Mucosa of rectum (tissue), 2 donors: ENCODE measurements at regions not wholly inside any gene's neighbourhood (a gene's known extent, or its start where the extent isn't known, plus 50 kb on each side); places are given as distances from the start of the nearest gene placed in this dataset.

Experiments
- H3K27ac ChIP-seq, 2 donors: one replicate each; pipeline ENCODE4 v1.7.0; 2013; ENCODE audit warnings: inconsistent platforms in 2 of 2, low read depth in 2 of 2, low read length in 2 of 2
- H3K27me3 ChIP-seq, 2 donors: one replicate each; pipeline ENCODE4 v1.7.0; 2013; ENCODE audit warnings: low read length in 2 of 2; ENCODE audit not compliant: control insufficient read depth in 2 of 2, insufficient read depth in 2 of 2
- H3K36me3 ChIP-seq, 2 donors: one replicate each; pipeline ENCODE4 v1.7.0; 2013; ENCODE audit warnings: low read length in 2 of 2; ENCODE audit not compliant: control insufficient read depth in 2 of 2, insufficient read depth in 2 of 2
- H3K4me1 ChIP-seq, 2 donors: one replicate each; pipeline ENCODE4 v1.7.0; 2013; ENCODE audit warnings: low read length in 2 of 2, mild to moderate bottlenecking in 1 of 2; ENCODE audit not compliant: control insufficient read depth in 2 of 2, insufficient read depth in 2 of 2
- H3K4me3 ChIP-seq, 2 donors: one replicate each; pipeline ENCODE4 v1.7.0; 2013; ENCODE audit warnings: low read length in 2 of 2
- H3K9ac ChIP-seq, 2 donors: one replicate each; pipeline ENCODE4 v1.7.0; 2013; ENCODE audit warnings: low read length in 2 of 2, low read depth in 1 of 2, mild to moderate bottlenecking in 1 of 2
- H3K9me3 ChIP-seq, 2 donors: one replicate each; pipeline ENCODE4 v1.7.0; 2013; ENCODE audit warnings: low read length in 2 of 2; ENCODE audit not compliant: control insufficient read depth in 2 of 2
- donor health status: healthy.
- donor health status: Normal muscosa, but diverticular disease.

- Histone ChIP-seq H3K4me1 (no peaks in the 10 kb centered on the region), H3K27ac (no peak overlapping the region), H3K9me3 (peaks cover 0 to 4% of the 10 kb centered on the region in 2 donors), H3K4me3 (no peak overlapping the region), H3K27me3 (peaks cover 0 to 4% of the 10 kb centered on the region in 2 donors), H3K9ac (no peak overlapping the region), H3K36me3 (no peaks in the 10 kb centered on the region)
Measured at GRCh38 chr15:100820528-100820927, 59.1 kb upstream of the ALDH1A3 start.

- Histone ChIP-seq H3K9me3 (no peaks in the 10 kb centered on the region), H3K4me1 (no peaks in the 10 kb centered on the region), H3K4me3 (no peak overlapping the region), H3K27ac (no peak overlapping the region), H3K9ac (no peak overlapping the region), H3K36me3 (no peaks in the 10 kb centered on the region), H3K27me3 (peaks cover 0 to 4% of the 10 kb centered on the region in 2 donors)
Measured at GRCh38 chr15:100821327-100821726, 58.3 kb upstream of the ALDH1A3 start.

DNA sequence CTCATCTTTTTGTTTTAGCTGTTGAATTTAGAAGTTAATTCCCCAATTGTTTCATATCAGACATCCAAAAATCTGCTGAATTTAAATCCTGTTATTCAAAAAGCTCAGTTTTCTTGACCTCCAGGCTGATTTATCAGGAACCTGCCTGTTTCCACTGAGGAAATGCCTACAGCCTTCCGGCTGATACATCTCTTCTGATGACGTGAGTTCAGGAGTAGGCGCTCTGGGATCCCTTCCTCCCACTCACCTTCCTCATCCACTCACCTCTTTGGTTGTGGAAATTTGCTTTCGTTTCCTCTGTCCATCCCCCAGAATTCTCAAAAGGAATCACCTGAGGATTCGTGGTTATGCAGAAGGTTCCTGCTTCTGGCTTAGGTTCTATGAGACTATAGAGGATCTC is 55.4 kb upstream of the ALDH1A3 start:
- Histone ChIP-seq H3K4me1 (no peaks in the 10 kb centered on the region), H3K36me3 (no peaks in the 10 kb centered on the region), H3K9me3 (no peaks in the 10 kb centered on the region), H3K4me3 (no peak overlapping the region), H3K9ac (no peak overlapping the region), H3K27me3 (peaks cover 0 to 4% of the 10 kb centered on the region in 2 donors), H3K27ac (no peak overlapping the region)

- Histone ChIP-seq H3K9me3 (no peaks in the 10 kb centered on the region), H3K27ac (no peak overlapping the region), H3K36me3 (no peaks in the 10 kb centered on the region), H3K27me3 (peaks cover 0 to 4% of the 10 kb centered on the region in 2 donors), H3K4me1 (no peaks in the 10 kb centered on the region), H3K4me3 (no peak overlapping the region), H3K9ac (no peak overlapping the region)
Measured at GRCh38 chr15:100829457-100829856, 50.2 kb upstream of the ALDH1A3 start.
